Kidney (tissue), 13 donors: ENCODE measurements at regions not wholly inside any gene's neighbourhood (a gene's known extent, or its start where the extent isn't known, plus 50 kb on each side); places are given as distances from the start of the nearest gene placed in this dataset.

ENCODE experiments used
- DNase-seq, 5 donors: peaks; one replicate each; pipeline ENCODE4 v3.0.0-alpha.2; 2013 to 2020
- FAIRE-seq: peaks from 2 replicates; lab custom pipeline; 2012; peaks lifted over from hg19 to GRCh38; lab: Jason Lieb, UNC
- H3K27ac ChIP-seq, 2 donors: one replicate each; pipeline ENCODE4 v1.7.0; 2013; ENCODE audit warnings: low read depth in 2 of 2, low read length in 2 of 2, inconsistent platforms in 1 of 2
- H3K27me3 ChIP-seq: one replicate; pipeline ENCODE4 v1.7.1; 2013; ENCODE audit warnings: low read length, inconsistent platforms; ENCODE audit not compliant: control insufficient read depth, insufficient read depth
- H3K36me3 ChIP-seq, 3 donors: one replicate each; pipeline versions ENCODE4 v1.7.0 to v1.7.1; 2013; ENCODE audit warnings: low read length in 3 of 3, control low read depth in 1 of 3, inconsistent platforms in 1 of 3; ENCODE audit not compliant: insufficient read depth in 3 of 3, control insufficient read depth in 2 of 3
- H3K4me1 ChIP-seq, 3 donors: one replicate each; pipeline versions ENCODE4 v1.7.0 to v1.7.1; 2013; ENCODE audit warnings: low read length in 3 of 3, inconsistent platforms in 1 of 3, low read depth in 1 of 3; ENCODE audit not compliant: control insufficient read depth in 2 of 3, insufficient read depth in 2 of 3
- H3K4me3 ChIP-seq, 3 donors: one replicate each; pipeline versions ENCODE4 v1.7.0 to v1.8.1; 2013; ENCODE audit warnings: low read length in 3 of 3, control low read depth in 1 of 3, inconsistent platforms in 1 of 3
- H3K9ac ChIP-seq, 3 donors: one replicate each; pipeline versions ENCODE4 v1.7.0 to v1.7.1; 2013; ENCODE audit warnings: low read length in 3 of 3, control low read depth in 1 of 3, inconsistent platforms in 1 of 3
- H3K9me3 ChIP-seq, 3 donors: one replicate each; pipeline versions ENCODE4 v1.7.0 to v1.7.1; 2013; ENCODE audit warnings: low read length in 3 of 3, control low read depth in 1 of 3, inconsistent platforms in 1 of 3; ENCODE audit not compliant: control insufficient read depth in 2 of 3, insufficient read depth in 1 of 3
- intact Hi-C: fragments of 100-400 bp; cut with DNase I; formaldehyde crosslinking; loops from one replicate; pipeline ENCODE4 v1.11.1; 2022
- TF ChIP-seq, protein P1 (sequence below): IDR thresholded peaks from 3 replicates; pipeline ENCODE4 v1.5.1; 2012; ENCODE audit warnings: mild to moderate bottlenecking, moderate library complexity, borderline replicate concordance; ENCODE audit not compliant: insufficient read depth; ENCODE audit errors: extremely low read depth
- donor health status: control.
- donor health status: control.
- donor health status: control.
- donor health status: control.
- donor health status: control.
- donor health status: DM: yes; HTN: yes; CAD: no.
- donor health status: Normal renal cell carcinoma (clear cell type).

DNA sequence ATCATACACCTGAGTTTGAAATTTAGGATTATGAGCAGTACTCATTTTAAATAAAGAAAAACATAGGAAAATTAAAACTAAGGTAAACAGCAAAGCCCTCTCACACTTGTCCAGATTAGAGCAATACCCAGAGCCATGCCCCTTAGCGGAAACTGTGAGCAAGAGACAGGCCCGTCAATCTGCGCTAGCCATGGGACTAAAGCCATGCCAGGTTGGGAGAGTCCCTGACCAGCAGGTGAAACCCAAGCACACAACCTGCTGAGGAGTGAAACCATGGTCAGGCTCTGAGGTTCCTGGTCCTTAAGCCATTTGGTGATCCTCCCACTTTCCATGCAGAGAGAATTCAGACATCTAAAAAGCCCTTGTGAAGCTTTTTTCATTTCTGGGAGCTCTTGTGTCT is 494.3 kb downstream of the STK39 start:
- H3K27ac ChIP-seq, result no peak overlapping the region
- DNase-seq, result no peak
- H3K27me3 ChIP-seq, result no peaks in the 10 kb centered on the region
- no peaks in the 10 kb centered on the region for H3K9me3 ChIP-seq
- intact Hi-C loops, result no loop called here
- H3K4me3 ChIP-seq, result no peak overlapping the region
- H3K4me1 ChIP-seq, result no peaks in the 10 kb centered on the region
- H3K36me3 ChIP-seq, result no peaks in the 10 kb centered on the region
- TF ChIP-seq, protein P1, sequence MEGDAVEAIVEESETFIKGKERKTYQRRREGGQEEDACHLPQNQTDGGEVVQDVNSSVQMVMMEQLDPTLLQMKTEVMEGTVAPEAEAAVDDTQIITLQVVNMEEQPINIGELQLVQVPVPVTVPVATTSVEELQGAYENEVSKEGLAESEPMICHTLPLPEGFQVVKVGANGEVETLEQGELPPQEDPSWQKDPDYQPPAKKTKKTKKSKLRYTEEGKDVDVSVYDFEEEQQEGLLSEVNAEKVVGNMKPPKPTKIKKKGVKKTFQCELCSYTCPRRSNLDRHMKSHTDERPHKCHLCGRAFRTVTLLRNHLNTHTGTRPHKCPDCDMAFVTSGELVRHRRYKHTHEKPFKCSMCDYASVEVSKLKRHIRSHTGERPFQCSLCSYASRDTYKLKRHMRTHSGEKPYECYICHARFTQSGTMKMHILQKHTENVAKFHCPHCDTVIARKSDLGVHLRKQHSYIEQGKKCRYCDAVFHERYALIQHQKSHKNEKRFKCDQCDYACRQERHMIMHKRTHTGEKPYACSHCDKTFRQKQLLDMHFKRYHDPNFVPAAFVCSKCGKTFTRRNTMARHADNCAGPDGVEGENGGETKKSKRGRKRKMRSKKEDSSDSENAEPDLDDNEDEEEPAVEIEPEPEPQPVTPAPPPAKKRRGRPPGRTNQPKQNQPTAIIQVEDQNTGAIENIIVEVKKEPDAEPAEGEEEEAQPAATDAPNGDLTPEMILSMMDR, result no peak
- H3K9ac ChIP-seq, result no peak overlapping the region
- FAIRE-seq, result no peak

DNA sequence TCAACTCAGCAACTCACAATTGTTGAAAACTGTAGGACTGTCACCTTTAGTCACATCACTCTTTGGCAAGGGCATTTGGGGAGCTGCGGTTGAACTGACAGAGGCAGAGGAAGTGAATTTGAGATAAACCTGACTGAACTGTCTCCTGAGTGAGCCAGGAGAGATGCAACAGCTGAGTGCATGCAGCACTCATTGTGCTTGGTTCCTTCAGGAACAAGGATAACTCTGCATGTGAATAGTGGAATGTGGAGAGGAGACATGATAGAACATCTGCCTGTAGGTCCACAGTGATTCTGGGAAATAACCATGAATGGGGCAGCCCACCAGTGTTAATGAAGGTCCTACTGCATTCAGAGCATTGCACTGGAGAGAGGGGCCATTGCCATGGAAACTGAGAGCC is 494.7 kb downstream of the STK39 start:
- Histone ChIP-seq H3K27ac (no peak overlapping the region), H3K9ac (no peak overlapping the region), H3K27me3 (no peaks in the 10 kb centered on the region), H3K4me3 (no peak overlapping the region), H3K4me1 (no peaks in the 10 kb centered on the region), H3K36me3 (no peaks in the 10 kb centered on the region), H3K9me3 (no peaks in the 10 kb centered on the region)
- intact Hi-C loops, result no loop called here
- TF ChIP-seq, protein P1, result no peak
- no peak for FAIRE-seq
- DNase-seq, result no peak

DNA sequence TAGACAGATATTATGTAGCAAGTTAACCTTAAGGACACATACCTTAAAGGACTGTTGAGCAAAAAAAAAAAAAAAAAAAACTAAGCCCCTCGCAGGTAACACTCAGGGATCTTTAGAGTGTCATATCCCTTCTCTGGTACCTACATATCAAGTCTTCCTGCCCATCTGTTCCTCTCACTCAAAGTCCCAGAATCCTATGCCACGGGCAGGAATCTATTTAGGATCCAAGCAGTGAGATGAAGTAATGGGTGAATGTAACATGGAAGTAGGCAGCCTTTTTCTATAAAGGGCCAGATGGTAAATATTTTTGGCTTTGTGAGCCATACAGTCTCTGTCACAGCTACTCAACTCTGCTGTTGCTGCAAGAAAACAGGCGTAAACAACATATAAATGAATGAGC is 496.7 kb downstream of the STK39 start:
- DNase-seq, result no peak
- no peaks in the 10 kb centered on the region for H3K4me1 ChIP-seq
- TF ChIP-seq, protein P1, result no peak

DNA sequence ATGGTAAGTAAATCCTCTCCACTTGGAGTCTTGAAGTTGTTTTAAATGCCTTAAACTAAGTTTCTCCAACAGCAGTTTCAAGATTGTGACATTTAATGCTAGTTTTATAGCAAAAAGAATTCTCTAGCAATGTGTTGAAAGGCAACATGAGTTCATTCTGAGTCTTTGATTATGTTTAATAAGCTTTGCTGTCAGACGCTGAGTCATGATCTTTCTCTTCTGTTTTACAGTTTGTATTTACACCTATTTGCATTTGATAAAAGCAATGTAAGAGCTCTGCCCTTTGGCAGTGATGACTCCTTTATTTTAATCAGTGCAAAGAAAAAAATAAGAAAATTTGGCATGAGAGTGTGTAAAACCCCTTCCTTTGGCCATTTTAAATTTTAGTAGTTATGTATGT is 497.7 kb downstream of the STK39 start:
- Histone ChIP-seq H3K4me1 (no peaks in the 10 kb centered on the region), H3K9me3 (no peaks in the 10 kb centered on the region), H3K36me3 (no peaks in the 10 kb centered on the region), H3K27ac (no peak overlapping the region), H3K4me3 (no peak overlapping the region), H3K27me3 (no peaks in the 10 kb centered on the region), H3K9ac (no peak overlapping the region)
- intact Hi-C loops, result no loop called here
- no peak for FAIRE-seq
- TF ChIP-seq, protein P1, result no peak
- no peak for DNase-seq

More for the DNA sequence above, 496.7 kb downstream of the STK39 start:
- Histone ChIP-seq H3K36me3 (no peaks in the 10 kb centered on the region), H3K9ac (no peak overlapping the region), H3K27ac (no peak overlapping the region), H3K4me3 (no peak overlapping the region), H3K27me3 (no peaks in the 10 kb centered on the region), H3K9me3 (no peaks in the 10 kb centered on the region)
- FAIRE-seq, result no peak
- intact Hi-C loops, result no loop called here
